HepG2 (cell line): ENCODE measurements at regions not wholly inside any gene's neighbourhood (a gene's known extent, or its start where the extent isn't known, plus 50 kb on each side); places are given as distances from the start of the nearest gene placed in this dataset.

Experiments used
- ATAC-seq: fragments of 200-7000 bp; cut with Tn5 transposase; 3 replicates; pipeline ENCODE4 v1.9.1; 2020; ENCODE audit warnings: mild to moderate bottlenecking, moderate library complexity
- BruUV-seq: library from RNA; stranded (reverse); fragments of 400-500 nt; replicated peaks from 2 replicates; lab custom pipeline; 2021; lab: Mats Ljungman, UMichigan
- CTCF ChIA-PET: fragments of 300-600 bp; formaldehyde crosslinking; extraction: SDS; loops from one replicate; lab custom pipeline; 2021; ENCODE audit warnings: low total read pairs, inconsistent platforms, low intra/inter-chr PET ratio; lab: Yijun Ruan, JAX
- POLR2A ChIA-PET: fragments of 350-600 bp; sonication (Branson Sonifier 250); formaldehyde crosslinking; loops from one replicate; lab custom pipeline; 2020; ENCODE audit warnings: antibody characterized with exemption, inconsistent platforms; lab: Yijun Ruan, JAX
- DNase-seq: peaks from one replicate; pipeline ENCODE4 v3.0.0-alpha.2; 2015; ENCODE audit warnings: low spot score
- FAIRE-seq: peaks from 3 replicates; lab custom pipeline; 2011; peaks lifted over from hg19 to GRCh38; lab: Jason Lieb, UNC
- H2AFZ ChIP-seq: one replicate; pipeline ENCODE4 v1.6.1; 2011; ENCODE audit warnings: low read length, inconsistent platforms
- H3K27ac ChIP-seq: fragments of 300-600 bp; 3 replicates; pipeline ENCODE4 v1.8.0; 2011; ENCODE audit warnings: mixed run types, mild to moderate bottlenecking, mixed read lengths, low read length, inconsistent platforms; ENCODE audit not compliant: insufficient read depth; ENCODE audit errors: extremely low read length
- H3K27me3 ChIP-seq, 2 experiments: fragments of 200-600 bp in 1 of 2; 2 replicates in 1 of 2; 3 replicates in 1 of 2; pipeline versions ENCODE4 v1.6.0 to v1.8.0; 2011; ENCODE audit warnings: low read length in 2 of 2, mild to moderate bottlenecking in 2 of 2, moderate library complexity in 2 of 2, inconsistent platforms in 1 of 2; ENCODE audit not compliant: insufficient read depth in 2 of 2, control insufficient read depth in 1 of 2
- H3K36me3 ChIP-seq, 2 experiments: fragments of 200-600 bp in 1 of 2; replicated peaks in 1 of 2; 2 replicates in 1 of 2; 3 replicates in 1 of 2; pipeline versions ENCODE4 v1.5.1 to v1.8.0; 2011; ENCODE audit warnings: low read length in 2 of 2, inconsistent platforms in 1 of 2; ENCODE audit not compliant: insufficient read depth in 2 of 2, control insufficient read depth in 1 of 2
- H3K4me1 ChIP-seq: 2 replicates; pipeline ENCODE4 v1.5.1; 2012; ENCODE audit warnings: low read length, inconsistent platforms; ENCODE audit not compliant: insufficient read depth
- H3K4me2 ChIP-seq: 2 replicates; pipeline ENCODE4 v1.6.0; 2011; ENCODE audit warnings: low read depth, low read length, inconsistent platforms
- H3K4me3 ChIP-seq, 3 experiments: fragments of 200-600 bp in 1 of 3; sonication (generic), shearing (Covaris generic) in 1 of 3; replicated peaks in 1 of 3; 2 replicates each; pipeline ENCODE4 v1.5.1; 2011 to 2016; ENCODE audit warnings: low read length in 3 of 3, inconsistent platforms in 2 of 3, low read depth in 2 of 3, mild to moderate bottlenecking in 2 of 3, control low read depth in 1 of 3, mixed read lengths in 1 of 3; ENCODE audit not compliant: insufficient read depth in 1 of 3
- H3K79me2 ChIP-seq: one replicate; pipeline ENCODE4 v1.6.1; 2011; ENCODE audit warnings: low read length, inconsistent platforms; ENCODE audit not compliant: insufficient read depth
- H3K9ac ChIP-seq: 2 replicates; pipeline ENCODE4 v1.6.0; 2011; ENCODE audit warnings: mild to moderate bottlenecking, low read depth, low read length, inconsistent platforms; ENCODE audit not compliant: insufficient read depth
- H3K9me3 ChIP-seq: 2 replicates; pipeline ENCODE4 v1.5.1; 2012; ENCODE audit warnings: mild to moderate bottlenecking, low read length
- H4K20me1 ChIP-seq: 2 replicates; pipeline ENCODE4 v1.6.0; 2011; ENCODE audit warnings: inconsistent platforms, mild to moderate bottlenecking, low read length, moderate library complexity; ENCODE audit not compliant: insufficient read depth
- BATF2 ChIP-seq: sonication (generic); formaldehyde crosslinking; IDR thresholded peaks from 2 replicates; pipeline ENCODE4 v1.8.0; 2022; ENCODE audit warnings: mild to moderate bottlenecking, missing genetic modification reagents, moderate library complexity
- DMAP1 ChIP-seq: IDR thresholded peaks from 2 replicates; pipeline ENCODE4 v1.6.1; 2016
- EP300 ChIP-seq, 3 experiments: sonication (generic) in 1 of 3; formaldehyde crosslinking in 1 of 3; IDR thresholded peaks; 2 replicates each; pipeline versions ENCODE4 v1.5.1 to v1.6.1; 2011 to 2020; ENCODE audit warnings: low read depth in 2 of 3, low read length in 2 of 3, borderline replicate concordance in 1 of 3, improper control_type of control experiment in 1 of 3, mild to moderate bottlenecking in 1 of 3, missing genetic modification reagents in 1 of 3, moderate library complexity in 1 of 3
- FOXC1 ChIP-seq: sonication (generic); formaldehyde crosslinking; IDR thresholded peaks from 2 replicates; pipeline ENCODE4 v1.8.0; 2022; ENCODE audit warnings: mild to moderate bottlenecking, missing genetic modification reagents, borderline replicate concordance
- HDAC1 ChIP-seq: sonication (generic); formaldehyde crosslinking; IDR thresholded peaks from 2 replicates; pipeline ENCODE4 v1.5.1; 2020; ENCODE audit warnings: mild to moderate bottlenecking, missing genetic modification reagents
- NCOR1 ChIP-seq: fragments of 200-600 bp; sonication (generic); IDR thresholded peaks from 2 replicates; pipeline ENCODE4 v1.7.0; 2017; ENCODE audit warnings: antibody characterized with exemption, low read length, borderline replicate concordance
- NFRKB ChIP-seq: fragments of 450-650 bp; IDR thresholded peaks from 2 replicates; pipeline ENCODE4 v1.6.1; 2017
- NONO ChIP-seq, 2 experiments: fragments of 450-650 bp in 1 of 2; sonication (generic) in 1 of 2; formaldehyde crosslinking in 1 of 2; IDR thresholded peaks in 1 of 2; conservative IDR thresholded peaks in 1 of 2; 2 replicates each; pipeline versions ENCODE4 v1.6.1 to v1.8.0; 2017 to 2022; ENCODE audit warnings: mild to moderate bottlenecking in 1 of 2, missing genetic modification reagents in 1 of 2, moderate library complexity in 1 of 2
- NR2F1 ChIP-seq, 2 experiments: fragments of 450-650 bp in 1 of 2; formaldehyde crosslinking in 1 of 2; IDR thresholded peaks; 2 replicates each; pipeline versions ENCODE4 v1.5.0 to v1.6.1; 2016 to 2020; ENCODE audit warnings: mild to moderate bottlenecking in 1 of 2, missing compliant biosample characterization in 1 of 2, missing genetic modification reagents in 1 of 2, moderate library complexity in 1 of 2
- PAF1 ChIP-seq: IDR thresholded peaks from 2 replicates; pipeline ENCODE4 v1.6.1; 2016; ENCODE audit warnings: missing genetic modification reagents, missing compliant biosample characterization
- POLR2AphosphoS5 ChIP-seq: IDR thresholded peaks from 2 replicates; pipeline ENCODE4 v1.6.1; 2012; ENCODE audit warnings: low read depth, low read length
- RCOR2 ChIP-seq: IDR thresholded peaks from 2 replicates; pipeline ENCODE4 v1.6.1; 2016; ENCODE audit warnings: missing biosample characterization, missing genetic modification reagents
- THRA ChIP-seq: sonication (generic); formaldehyde crosslinking; IDR thresholded peaks from 2 replicates; pipeline ENCODE4 v1.4.0; 2020; ENCODE audit warnings: missing genetic modification reagents, borderline replicate concordance
- TMF1 ChIP-seq: sonication (generic); formaldehyde crosslinking; IDR thresholded peaks from 2 replicates; pipeline ENCODE4 v1.8.1; 2022; ENCODE audit warnings: low read depth, missing genetic modification reagents
- ZBTB14 ChIP-seq: sonication (generic); formaldehyde crosslinking; IDR thresholded peaks from 2 replicates; pipeline ENCODE4 v1.4.0; 2020; ENCODE audit warnings: missing genetic modification reagents
- ZNF17 ChIP-seq: sonication (generic); formaldehyde crosslinking; IDR thresholded peaks from 2 replicates; pipeline ENCODE4 v1.5.0; 2020; ENCODE audit warnings: mild to moderate bottlenecking, missing genetic modification reagents
- ZNF720 ChIP-seq: sonication (generic); formaldehyde crosslinking; IDR thresholded peaks from 2 replicates; pipeline ENCODE4 v1.4.0; 2020; ENCODE audit warnings: missing genetic modification reagents
- ZNF772 ChIP-seq: sonication (generic); formaldehyde crosslinking; IDR thresholded peaks from 2 replicates; pipeline ENCODE4 v1.5.0; 2020; ENCODE audit warnings: mild to moderate bottlenecking, missing genetic modification reagents
- ZSCAN12 ChIP-seq: sonication (generic); formaldehyde crosslinking; IDR thresholded peaks from 2 replicates; pipeline ENCODE4 v1.9.0; 2021; ENCODE audit warnings: mild to moderate bottlenecking, missing genetic modification reagents
- in situ Hi-C: cut with HindIII; loops from 2 replicates; pipeline ENCODE4 v1.10.0; 2017; ENCODE audit warnings: low pct_unique_long_range_greater_than_20kb; ENCODE audit not compliant: extremely low pct_ligation_motif_present
- intact Hi-C: fragments of 100-400 bp; cut with micrococcal nuclease; formaldehyde crosslinking; loops from one replicate; pipeline ENCODE4 v1.10.0; 2022; ENCODE audit not compliant: unreplicated experiment
- TF ChIP-seq, protein P1 (sequence below): sonication (generic); formaldehyde crosslinking; IDR thresholded peaks from 2 replicates; pipeline ENCODE4 v1.4.0; 2020; ENCODE audit warnings: missing genetic modification reagents, low read depth, mild to moderate bottlenecking, borderline replicate concordance

DNA sequence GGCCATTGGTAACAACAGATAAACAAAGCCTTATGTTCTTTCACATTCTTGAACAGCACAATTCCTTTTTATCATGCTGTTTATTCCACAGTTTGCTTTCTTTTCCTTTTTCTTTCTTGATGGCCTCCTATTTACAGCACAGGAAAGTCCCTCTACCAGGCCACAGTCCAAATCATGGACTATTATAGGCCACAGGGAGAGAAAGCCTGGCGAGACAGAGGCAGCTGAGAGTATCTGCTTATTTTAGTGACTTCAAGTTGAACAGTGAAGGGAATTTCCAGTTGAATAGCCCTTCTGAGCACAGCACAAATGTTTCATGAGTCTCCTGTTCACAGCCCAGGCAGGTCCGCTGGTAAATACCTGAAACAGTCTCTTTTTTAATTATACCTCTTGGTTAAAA, 263.7 kb upstream of the ARID1B start (continued):
- TF ChIP-seq ZSCAN12 = no peak
- TF ChIP-seq ZNF17 (CRISPR knock-in tag) = no peak
- TF ChIP-seq HDAC1 (CRISPR knock-in tag) = no peak

DNA sequence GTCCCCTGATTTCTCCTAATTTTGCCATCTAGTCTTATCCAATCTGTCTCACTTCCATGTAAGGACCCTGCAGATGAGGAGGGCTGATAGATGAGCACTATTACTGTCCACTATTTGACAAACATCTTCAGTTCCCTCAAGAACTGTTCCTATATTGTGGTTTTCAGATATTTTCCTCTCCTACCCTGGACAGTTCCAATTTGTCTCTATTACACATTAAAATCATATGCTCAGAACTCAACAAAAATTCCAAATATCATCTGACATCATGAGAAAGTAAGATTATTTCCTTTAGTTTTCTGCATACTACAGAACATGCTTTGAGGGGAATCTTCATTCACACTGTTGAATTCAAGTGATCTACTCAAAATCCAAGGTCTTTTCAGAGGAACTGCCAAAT, 265.6 kb upstream of the ARID1B start:
- no peaks in the 10 kb centered on the region for H3K36me3 ChIP-seq
- intact Hi-C loops = no loop called here
- no peak overlapping the region for H3K27ac ChIP-seq
- peaks cover 0 to 28% of the 10 kb centered on the region in 2 experiments; a peak in 1 of 5 replicates for H3K27me3 ChIP-seq
- ATAC-seq (no peak), DNase-seq (no peak), FAIRE-seq (no peak)
- H3K4me2 ChIP-seq = no peak overlapping the region
- in situ Hi-C loops = no loop called here
- no peak overlapping the region for H2AFZ ChIP-seq
- no peaks in the 10 kb centered on the region for H4K20me1 ChIP-seq
- no peak overlapping the region for H3K9ac ChIP-seq
- H3K4me3 ChIP-seq = no peak overlapping the region
- no peaks in the 10 kb centered on the region for H3K79me2 ChIP-seq
- ChIA-PET POLR2A (no interaction called here), CTCF (no interaction called here)
- no peaks in the 10 kb centered on the region for H3K9me3 ChIP-seq
- H3K4me1 ChIP-seq = no peaks in the 10 kb centered on the region
- BruUV-seq = no TSS peak
- TF ChIP-seq NCOR1 = no peak
- no peak for TF ChIP-seq DMAP1 (CRISPR knock-in tag)
- TF ChIP-seq EP300 (IDR thresholded peaks at IDR 0.05; ENCODE audit: low read depth in 2 of 2, low read length in 2 of 2) = no peak
- TF ChIP-seq EP300 (CRISPR knock-in tag; IDR thresholded peaks at IDR 0.05; ENCODE audit: borderline replicate concordance) = no peak
- TF ChIP-seq POLR2AphosphoS5 = no peak
- TF ChIP-seq THRA = no peak
- no peak for TF ChIP-seq RCOR2 (CRISPR knock-in tag)
- no peak for TF ChIP-seq FOXC1 (CRISPR knock-in tag)
- no peak for TF ChIP-seq NONO (IDR thresholded peaks at IDR 0.05)
- no peak for TF ChIP-seq NONO (CRISPR knock-in tag; conservative IDR thresholded peaks at IDR 0.05)
- TF ChIP-seq ZNF772 (CRISPR knock-in tag) = no peak
- no peak for TF ChIP-seq TMF1 (CRISPR knock-in tag)
- no peak for TF ChIP-seq ZBTB14 (CRISPR knock-in tag)
- no peak for TF ChIP-seq NFRKB
- no peak for TF ChIP-seq PAF1 (CRISPR knock-in tag)
- TF ChIP-seq ZNF720 (CRISPR knock-in tag) = no peak
- TF ChIP-seq, protein P1, sequence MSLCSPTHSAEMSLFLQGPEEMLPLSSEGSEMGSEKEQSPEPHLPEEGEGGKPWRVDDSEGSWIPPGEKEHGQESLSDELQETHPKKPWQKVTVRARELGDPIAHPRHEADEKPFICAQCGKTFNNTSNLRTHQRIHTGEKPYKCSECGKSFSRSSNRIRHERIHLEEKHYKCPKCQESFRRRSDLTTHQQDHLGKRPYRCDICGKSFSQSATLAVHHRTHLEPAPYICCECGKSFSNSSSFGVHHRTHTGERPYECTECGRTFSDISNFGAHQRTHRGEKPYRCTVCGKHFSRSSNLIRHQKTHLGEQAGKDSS (CRISPR knock-in tag) = no peak
- no peak for TF ChIP-seq BATF2 (CRISPR knock-in tag)
- TF ChIP-seq NR2F1 (CRISPR knock-in tag; IDR thresholded peaks at IDR 0.05) = no peak
